NCI-H2196 (cell line): ENCODE measurements at regions not wholly inside any gene's neighbourhood (a gene's known extent, or its start where the extent isn't known, plus 50 kb on each side); places are given as distances from the start of the nearest gene placed in this dataset.

ENCODE experiments used
- DNase-seq: peaks from one replicate; lab custom pipeline; 2025; ENCODE audit not compliant: unreplicated experiment; lab: John Stamatoyannopoulos, UW

DNA sequence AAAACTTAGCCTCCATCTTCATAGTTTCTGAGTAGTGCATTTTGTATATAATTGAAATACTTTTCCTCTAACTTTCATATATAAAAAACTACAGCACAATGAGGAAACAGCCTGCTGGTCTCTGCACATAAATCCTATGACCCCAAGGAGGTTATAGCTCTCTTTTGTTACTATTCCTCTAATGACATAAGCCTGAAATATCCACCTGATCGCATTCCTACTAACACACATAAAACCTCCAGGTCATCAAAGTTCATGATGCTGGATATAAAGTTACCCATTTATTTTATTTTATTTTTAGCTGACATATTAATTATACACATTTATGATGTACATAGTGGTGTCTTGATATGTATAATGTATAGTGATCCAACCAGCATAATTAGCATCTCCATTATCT, 1042.0 kb upstream of the B3GALT2 start:
- DNase-seq = no peak

DNA sequence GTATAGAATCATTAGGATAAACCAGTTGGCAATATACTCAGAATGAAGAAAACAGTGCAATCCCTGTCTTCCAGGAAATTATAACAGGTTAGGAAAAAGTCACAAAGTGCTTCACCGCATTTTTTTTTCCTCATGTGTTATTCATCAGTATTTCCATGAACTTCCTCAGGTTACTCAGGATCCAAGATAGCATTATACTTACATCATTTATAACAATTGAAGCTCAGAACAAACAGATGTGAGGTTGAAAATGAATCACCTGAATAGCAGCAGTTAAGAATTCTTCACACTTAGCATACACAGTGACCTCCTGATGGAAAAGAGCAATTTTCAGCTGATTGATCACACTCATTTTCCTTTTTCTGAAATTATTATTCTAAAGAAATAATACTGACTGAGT, 1040.7 kb upstream of the B3GALT2 start:
- DNase-seq = no peak

DNA sequence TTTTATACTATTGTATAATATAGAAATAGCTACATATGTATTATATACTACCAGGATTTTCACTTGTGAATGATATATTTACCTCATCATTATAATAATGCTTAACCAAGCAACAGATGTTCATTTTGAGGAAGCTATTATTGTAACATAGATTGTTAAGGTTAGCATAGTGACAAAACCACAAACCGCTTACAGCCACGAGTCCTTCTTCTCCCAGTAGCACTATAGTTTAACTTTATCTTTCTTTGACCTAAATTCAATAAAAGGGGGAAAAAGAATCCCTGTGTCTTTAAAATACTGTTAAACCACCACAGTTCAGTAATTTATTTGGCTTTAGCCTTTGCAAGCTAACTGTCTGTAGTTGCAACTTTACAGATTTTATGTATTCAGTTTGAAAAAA, 1039.4 kb upstream of the B3GALT2 start:
- no peak for DNase-seq

DNA sequence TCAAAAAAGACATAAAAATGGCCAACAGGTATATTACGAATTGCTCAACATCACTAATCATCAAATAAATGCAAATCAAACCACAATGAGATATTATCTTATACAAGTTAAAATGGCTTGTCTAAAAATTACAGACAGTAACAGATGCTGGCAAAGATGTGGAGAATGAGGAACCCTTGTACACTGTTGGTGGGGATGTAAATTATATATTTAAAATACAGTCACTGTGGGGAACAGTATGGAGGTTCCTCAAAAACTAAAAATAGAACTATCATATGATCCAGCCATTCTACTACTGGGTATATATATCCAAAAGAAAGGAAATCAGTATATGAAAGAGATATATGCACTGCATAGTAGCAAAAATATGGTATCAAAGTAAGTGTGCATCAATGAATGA, 1037.2 kb upstream of the B3GALT2 start:
- no peak for DNase-seq

DNA sequence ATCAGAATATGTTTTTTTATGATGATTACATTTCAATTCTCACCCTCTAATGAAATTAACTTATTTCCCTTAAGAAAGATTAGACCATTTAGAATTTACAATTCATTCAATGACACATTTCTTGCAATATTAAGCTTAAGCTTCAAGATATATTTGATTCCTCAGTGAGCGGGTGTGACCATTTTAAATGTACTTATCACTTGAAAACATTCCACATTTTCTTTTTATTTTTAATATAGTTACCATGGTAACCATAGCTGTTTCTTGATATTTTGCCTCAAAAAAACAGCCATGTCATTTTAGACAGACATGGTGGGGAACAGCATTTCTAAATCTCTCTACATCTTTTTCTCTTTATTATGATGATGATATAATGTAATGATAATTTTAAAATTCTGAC, 1029.0 kb upstream of the B3GALT2 start:
- DNase-seq = no peak

DNA sequence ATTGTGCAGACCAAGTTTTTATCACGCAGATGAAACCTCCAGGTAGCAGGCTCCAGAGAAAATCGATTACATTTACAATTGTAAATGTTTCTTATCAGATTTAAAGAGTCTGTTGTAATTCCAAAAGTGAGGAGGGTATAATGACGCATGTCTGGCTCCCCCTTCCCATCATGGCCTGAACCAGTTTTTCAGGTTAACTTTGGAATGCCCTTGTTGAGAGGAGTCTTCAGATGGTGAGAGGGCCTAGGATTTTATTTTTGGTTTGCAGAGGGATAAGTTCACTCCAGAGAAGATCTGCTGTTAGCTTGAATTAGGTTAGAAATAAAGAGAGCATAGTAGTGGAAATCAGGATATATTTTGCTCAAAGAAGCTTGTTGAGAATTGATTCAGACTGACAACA, 1028.3 kb upstream of the B3GALT2 start:
- no peak for DNase-seq

DNA sequence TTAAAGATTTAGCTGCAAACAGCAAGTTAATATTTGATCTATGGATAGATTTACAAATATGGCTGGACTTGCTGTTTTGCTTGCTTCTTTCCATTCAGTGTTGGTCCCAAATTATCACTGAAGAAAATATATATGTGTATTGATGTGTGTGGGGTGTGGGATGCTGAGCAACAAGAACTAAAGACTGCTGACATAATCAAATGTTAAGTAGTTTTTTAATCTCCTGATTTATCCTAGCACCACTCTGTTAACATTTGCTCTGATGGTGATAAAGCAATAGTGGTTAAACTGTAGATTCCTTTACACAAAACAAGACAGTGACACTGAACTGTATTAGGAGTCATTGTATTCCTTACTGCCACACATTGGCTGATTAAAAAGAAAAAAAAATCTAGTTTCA, 1023.5 kb upstream of the B3GALT2 start:
- no peak for DNase-seq

DNA sequence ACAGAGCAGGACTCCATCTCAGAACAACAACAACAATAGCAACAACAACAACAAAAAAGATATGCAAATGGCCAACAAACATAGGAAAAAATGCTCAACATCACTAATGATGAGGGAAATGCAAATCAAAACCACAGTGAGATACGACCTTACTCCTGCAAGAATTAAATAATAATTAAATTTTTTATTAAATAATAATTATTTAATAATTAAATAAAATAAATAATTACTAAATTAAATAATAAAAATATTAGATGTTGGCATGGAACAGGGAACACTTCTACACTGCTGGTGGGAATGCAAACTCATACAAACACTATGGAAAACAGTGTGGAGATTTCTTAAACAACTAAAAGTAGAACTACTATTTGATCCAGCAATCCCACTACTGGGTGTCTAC, 1022.3 kb upstream of the B3GALT2 start:
- no peak for DNase-seq

DNA sequence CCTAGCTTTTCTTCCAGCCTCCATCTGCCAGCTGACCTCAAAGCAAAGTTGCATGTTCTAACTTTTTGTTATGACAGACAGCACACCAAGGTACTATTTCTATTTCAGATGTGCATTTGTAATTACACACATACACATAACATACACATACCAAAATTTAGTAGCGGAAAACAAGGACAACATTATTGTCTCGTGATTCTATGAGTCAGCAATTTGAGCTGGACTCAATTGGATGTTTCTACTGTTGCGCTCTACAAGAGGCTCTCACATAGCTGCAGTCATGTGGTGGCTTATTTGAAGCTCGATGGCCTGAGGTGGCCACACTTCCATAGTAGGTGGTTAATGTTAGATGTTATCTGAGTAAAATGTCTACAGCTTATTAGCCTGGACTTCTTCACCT, 1010.1 kb upstream of the B3GALT2 start:
- no peak for DNase-seq

DNA sequence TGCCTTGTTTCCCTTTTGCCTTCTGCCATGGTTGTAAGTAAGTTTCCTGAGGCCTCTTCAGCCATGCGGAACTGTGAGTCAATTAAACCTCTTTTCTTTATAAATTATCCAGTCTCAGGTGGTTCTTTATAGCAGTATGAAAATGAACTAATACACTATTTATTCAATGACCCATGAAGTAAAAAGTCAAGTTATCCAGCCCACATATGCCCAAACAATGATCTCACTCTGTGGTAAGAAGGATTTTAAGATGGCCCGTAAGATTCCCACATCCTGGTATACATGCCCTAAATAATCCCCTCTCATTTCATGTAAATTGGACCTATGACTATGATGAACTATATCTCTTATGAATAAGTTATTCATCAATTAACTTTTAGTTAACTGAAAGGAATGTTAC, 1008.3 kb upstream of the B3GALT2 start:
- DNase-seq = no peak

DNA sequence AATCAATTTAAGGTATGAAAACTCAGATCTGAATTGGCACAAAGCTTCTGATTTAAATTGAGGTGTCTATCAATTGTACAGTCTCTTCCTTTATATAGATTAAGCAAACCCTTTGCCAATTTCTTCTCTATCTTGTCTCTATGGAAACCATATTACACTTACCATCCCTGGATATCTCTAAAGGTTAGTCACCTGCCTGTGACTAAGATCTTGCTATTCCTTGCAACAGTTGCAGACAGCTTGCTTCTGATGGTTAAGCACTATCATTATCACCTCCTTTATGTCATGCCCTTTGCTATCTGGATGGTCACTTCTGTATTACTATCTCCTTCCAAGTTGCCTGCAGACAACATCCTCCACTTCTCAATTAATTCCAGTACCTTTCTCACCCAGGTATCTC, 998.6 kb upstream of the B3GALT2 start:
- DNase-seq = no peak

DNA sequence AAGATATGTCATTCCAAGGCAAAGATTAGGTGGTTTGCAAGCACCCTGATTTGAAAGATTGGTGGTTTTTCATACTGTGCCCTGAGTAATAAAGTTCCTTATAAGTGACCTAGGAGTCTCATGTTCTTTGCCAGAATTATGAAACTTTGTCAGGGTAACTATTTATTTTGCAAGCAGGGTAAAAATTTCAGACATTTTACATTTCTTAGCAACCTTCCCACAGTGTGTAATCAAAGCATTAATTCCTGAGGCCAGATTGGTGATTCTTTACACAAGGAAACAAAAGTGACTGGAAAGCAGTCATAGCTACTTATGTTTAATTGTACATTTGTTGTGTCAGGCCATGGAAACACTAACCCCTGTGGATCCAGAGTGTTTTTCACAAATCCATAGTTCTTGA, 998.0 kb upstream of the B3GALT2 start:
- no peak for DNase-seq

DNA sequence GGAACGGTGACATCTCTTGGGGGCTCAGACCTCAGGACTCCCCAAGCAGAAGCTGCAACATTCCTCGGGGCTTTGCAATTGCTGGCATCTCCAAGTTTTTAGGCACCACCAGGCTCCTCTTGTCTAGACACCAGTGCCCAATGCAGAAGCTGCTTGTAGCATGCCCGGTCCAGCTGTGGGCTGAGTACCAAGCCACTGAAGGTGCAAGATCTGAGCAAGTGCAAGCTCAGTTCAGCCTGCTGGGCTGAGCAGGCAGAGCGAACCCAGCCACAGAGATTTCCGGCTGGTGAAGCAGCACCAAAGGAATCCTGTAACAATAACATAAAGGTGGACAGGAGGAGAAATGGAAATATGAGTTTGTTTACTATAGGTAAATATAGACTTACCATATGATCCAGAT, 995.4 kb upstream of the B3GALT2 start:
- DNase-seq = no peak

DNA sequence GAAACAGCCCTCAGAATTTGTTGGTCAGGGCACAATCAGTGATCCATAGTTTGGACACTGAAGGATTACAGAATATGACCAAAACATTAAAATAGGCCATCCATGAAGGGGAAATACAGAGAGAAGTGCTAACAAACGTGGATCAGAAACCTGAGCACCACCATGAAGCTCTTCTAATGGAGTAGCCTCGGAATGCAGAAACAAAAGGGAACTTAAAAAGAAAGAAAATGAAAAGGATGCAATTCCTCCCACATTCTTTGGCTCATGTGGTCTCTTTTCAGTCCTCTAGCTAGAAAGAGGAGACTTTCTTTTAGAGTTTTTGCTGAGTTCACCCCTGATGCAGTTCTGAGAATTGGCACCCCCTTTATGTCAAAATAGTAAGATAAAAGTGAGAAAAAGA, 989.8 kb upstream of the B3GALT2 start:
- no peak for DNase-seq

DNA sequence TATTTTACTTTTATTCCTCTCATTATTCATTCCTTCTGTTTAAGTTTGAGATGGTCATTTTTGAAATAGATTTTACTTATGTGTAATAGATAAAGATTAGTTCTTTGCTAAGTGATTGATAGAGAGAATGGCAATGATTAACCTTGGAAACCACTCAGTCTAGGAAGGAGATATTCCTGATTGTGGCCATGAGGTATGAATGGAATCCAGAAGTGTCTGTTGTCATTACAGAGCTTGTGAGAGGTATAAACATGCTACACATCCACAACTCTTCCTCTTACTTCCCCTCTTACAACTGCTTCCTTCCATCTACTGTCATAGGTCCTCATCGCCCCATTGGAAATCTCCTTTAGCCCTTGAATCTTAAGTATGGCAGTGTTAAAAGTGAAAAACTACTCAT, 988.8 kb upstream of the B3GALT2 start:
- DNase-seq = no peak

DNA sequence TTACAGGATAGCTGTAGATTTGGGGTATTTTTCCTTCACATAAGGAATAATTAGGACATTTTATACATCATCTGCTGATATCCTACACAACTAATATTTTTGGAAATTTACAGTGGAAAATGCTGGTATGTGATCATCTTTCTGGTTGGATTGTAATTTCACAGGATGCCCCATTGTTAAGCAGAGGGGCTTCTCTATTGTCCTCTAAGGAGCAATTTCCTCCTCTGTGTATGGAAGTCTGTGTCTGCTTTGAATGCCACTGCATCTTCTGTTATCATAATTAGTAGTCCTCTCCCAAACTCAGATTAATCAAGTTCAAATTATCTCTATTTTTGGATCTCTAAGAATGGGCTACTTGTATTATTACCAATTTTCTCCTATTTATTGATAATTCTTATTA, 988.1 kb upstream of the B3GALT2 start:
- DNase-seq = no peak

DNA sequence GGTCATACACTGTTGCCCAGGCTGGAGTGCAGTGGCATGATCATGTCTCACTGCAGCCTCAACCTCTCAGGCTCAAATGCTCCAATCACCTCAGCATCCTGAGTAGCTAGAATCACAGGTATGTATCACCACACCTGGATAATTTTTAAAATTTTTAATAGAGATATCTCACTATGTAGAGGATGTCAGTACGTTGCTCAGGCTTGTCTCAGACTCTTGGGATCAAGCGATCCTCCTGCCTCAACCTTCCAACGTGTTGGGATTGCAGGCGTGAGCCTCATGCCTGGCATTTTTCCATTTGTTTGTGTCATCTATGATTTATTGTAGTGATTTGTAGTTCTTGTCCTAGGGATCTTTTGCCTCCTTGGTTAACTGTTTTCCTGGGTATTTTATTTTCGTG, 985.2 kb upstream of the B3GALT2 start:
- DNase-seq = no peak

DNA sequence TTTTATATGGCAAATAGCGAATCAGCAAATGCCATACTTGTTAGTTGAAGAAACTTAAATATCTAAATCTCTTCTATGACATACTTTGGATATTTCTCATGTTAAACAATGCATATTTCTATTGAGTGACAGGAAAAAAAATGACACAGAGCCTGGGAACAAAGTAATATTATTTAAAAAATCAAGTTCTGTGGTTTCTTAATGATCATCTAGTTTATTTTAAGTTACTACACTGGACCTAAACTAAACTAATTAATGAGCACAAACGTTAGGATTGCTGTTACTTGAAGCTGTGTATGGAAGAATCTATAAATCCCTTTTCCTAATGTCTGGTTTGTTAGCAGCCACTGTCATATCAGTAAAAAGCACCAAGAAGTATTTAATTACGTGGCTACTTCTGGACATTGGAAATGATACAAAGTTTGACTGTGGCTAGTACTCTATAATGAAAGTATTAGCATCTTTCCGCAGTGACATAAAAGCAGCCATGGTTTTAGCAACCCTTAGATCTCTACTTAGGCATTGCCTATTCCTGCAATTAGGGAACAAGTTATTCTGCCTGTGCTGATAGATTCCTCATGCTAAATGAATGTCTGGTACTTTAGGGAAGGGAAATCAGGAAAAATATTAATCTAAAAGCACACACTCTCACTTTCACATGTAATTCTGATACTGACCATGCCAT, 981.7 kb upstream of the B3GALT2 start:
- DNase-seq = no peak

DNA sequence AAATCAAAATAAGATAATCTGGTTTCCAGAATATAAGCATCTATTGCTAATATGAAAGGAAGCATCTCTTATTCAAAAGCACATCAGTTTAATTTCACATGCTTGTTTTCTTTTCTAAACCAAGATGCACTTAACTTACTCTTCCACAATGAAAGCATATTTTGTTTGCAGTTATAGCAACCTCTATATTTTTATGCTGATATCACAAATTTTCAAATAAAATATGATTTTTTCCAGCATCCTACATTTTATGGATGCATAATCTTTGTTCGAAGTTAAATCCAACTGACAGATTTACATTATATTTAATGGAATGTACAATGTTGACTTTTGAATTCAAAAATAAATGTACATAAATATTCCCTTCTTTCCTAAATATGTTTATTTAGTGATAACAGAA, 978.3 kb upstream of the B3GALT2 start:
- DNase-seq = no peak

DNA sequence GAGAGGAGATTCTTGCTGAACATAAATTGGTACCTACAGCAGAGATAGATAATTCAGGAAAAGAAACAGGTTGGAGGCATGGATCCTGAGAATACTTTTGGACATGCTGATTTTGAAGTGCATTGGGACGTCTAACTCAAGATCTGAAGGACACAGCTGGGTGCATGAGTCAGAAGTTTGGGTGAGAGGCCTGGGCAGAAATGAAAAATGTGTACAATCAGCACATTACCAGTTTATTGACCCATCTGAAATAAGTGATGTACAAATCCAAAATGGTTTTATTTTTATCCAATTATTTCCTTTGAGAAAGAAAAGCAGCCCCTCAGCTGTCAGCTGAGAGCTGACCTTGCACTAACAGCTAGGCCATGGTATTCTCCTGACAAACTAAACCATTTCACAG, 975.2 kb upstream of the B3GALT2 start:
- DNase-seq = no peak

DNA sequence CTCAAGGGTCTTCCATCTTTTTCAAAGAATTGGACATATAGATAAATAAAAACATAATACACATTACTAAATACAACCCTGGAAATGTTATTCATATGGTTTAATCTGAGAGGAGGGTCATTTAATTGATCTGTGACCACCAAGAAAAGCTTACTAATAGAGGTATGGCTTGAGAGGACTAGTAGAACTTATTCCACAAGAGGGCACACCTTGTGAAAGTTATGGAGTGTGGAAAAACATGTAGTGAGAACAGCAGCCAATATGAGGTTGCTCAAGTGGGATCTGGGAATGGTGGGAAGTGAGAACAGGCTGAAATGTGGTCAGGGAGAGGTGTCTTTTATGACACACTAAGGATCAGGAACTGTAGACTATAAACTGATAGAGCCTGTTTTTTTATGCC, 973.5 kb upstream of the B3GALT2 start:
- DNase-seq = no peak

DNA sequence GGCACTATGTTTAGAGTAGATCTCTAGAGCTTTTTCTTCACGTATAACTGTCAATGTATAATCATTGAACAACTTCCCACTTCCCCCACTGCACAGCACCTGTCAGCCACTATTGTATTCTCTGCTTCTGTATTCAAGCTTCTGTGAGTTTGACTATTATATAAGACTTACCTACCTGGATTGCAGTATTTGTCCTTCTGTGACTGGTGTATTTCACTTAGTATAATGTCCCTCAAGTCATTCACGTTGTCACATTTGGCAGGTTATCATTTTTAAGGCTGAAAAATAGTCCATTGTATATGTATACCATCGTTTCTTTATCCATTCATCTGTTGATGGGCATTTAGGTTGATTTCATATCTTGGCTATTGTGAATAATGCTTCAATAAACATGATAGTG, 969.5 kb upstream of the B3GALT2 start:
- DNase-seq = no peak

DNA sequence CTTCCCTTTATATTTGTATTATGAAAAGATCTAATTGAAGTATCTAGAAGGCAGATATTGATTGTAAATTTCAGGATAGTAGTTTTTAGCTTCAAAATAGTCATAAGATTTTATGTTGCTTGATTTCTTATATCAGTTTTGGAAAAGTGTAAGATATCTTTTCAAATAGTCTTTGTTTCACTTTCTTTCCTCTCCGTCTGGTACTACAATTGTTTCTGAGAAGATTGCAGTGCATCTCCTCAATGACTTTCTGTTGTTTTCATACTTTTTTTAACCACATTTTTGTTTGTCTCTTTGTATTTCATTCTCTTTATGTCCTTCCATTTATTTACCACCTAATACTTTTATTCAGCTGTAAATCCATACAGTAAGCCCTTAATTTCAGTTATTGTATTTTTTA, 964.6 kb upstream of the B3GALT2 start:
- no peak for DNase-seq

DNA sequence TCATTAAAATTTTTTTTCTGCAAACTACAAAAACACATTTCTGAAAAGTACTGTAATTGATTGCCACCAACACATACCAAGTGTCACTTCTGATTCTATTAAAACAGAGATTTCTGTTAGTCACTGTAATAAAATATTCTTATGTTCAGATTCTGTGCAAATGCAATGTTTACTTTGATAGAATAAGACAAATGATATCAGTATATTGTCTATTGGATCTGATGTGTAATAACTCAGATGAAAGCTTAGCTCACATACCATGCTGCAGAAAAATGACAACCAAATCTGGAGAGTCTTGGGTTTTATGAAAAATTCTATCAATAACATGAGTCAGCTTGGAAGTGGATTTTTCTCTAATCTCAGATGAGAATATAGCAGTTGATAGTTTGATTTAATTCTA, 963.8 kb upstream of the B3GALT2 start:
- DNase-seq = no peak
